ENCODE measurements at regions not wholly inside any gene's neighbourhood (a gene's known extent, or its start where the extent isn't known, plus 50 kb on each side); places are given as distances from the start of the nearest gene placed in this dataset.
"Not testable (repeated sequence)": the region's sequence is repeated elsewhere in the genome, so short reads cannot be mapped to it uniquely, and the experiment has no call there.

GRCh38 chr10:57898231-57898630, 369.5 kb downstream of the IPMK start:
- Mint-ChIP-seq H3K27ac (no peak overlapping the region), H3K36me3 (ENCODE audit: low read depth) (no peaks in the 10 kb centered on the region), H3K27me3 (no peaks in the 10 kb centered on the region), H3K4me3 (no peak overlapping the region), H3K9me3 (no peaks in the 10 kb centered on the region), H3K4me1 (ENCODE audit: low read depth) (no peaks in the 10 kb centered on the region)
- ChIA-PET CTCF (no interaction called here), POLR2A (no interaction called here)
- TF ChIP-seq CTCF (IDR thresholded peaks at IDR 0.05): no peak
- DNase-seq: no peak
- intact Hi-C loops (cut with micrococcal nuclease): no loop called here
- no peak for ATAC-seq

DNA sequence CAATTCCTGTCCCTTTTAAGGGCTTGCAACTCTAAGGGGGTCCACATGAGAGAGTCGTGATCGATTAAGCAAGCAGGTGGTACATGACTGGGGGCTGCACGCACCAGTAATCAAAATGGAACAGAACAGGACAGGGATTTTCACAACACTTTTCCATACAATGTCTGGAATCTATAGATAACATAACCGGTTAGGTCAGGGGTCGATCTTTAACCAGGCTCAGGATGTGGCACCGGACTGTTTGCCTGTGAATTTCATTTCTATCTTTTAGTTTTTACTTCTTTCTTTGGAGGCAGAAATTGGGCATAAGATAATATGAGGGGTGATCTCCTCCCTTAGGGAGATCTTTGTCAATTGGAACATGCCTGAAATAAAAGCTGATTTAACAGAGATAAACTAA, 370.1 kb downstream of the IPMK start:
- TF ChIP-seq CTCF (IDR thresholded peaks at IDR 0.05): no peak
- ChIA-PET POLR2A (no interaction called here), CTCF (no interaction called here)
- Mint-ChIP-seq H3K27ac (no peak overlapping the region), H3K9me3 (no peaks in the 10 kb centered on the region), H3K4me1 (ENCODE audit: low read depth) (no peaks in the 10 kb centered on the region), H3K27me3 (no peaks in the 10 kb centered on the region), H3K4me3 (no peak overlapping the region), H3K36me3 (ENCODE audit: low read depth) (no peaks in the 10 kb centered on the region)
- no peak for DNase-seq
- intact Hi-C loops (cut with micrococcal nuclease): no loop called here
- ATAC-seq: no peak

DNA sequence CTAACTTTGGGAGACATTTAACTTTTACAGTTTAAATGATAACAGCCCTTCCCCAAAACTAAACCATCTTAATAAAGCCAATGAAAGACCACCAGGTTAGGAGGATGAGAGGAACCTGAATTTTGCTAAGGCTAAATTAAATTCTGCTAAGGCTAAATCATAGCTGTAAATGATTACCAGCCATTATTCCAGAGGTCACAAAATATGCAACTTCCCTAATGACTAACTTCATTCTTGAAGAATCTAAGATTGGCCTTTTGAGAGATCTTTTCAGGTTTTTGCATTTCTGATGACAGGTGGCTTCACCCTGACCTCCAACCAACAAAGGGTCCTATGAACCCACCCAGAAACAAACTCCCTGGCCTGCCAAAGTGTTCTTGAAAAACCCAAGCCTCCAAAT, 373.3 kb downstream of the IPMK start:
- ChIA-PET CTCF (no interaction called here), POLR2A (no interaction called here)
- Mint-ChIP-seq H3K9me3 (no peaks in the 10 kb centered on the region), H3K27ac (no peak overlapping the region), H3K4me3 (no peak overlapping the region), H3K4me1 (ENCODE audit: low read depth) (no peaks in the 10 kb centered on the region), H3K36me3 (ENCODE audit: low read depth) (no peaks in the 10 kb centered on the region), H3K27me3 (no peaks in the 10 kb centered on the region)
- TF ChIP-seq CTCF (IDR thresholded peaks at IDR 0.05): no peak
- intact Hi-C loops (cut with micrococcal nuclease): no loop called here
- DNase-seq (no peak), ATAC-seq (no peak)

- H3K4me3 Mint-ChIP-seq: no peak overlapping the region
- H3K27ac Mint-ChIP-seq: no peak overlapping the region
- CTCF ChIA-PET: no interaction called here
Observed at GRCh38 chr10:57891201-57892006, 376.3 kb downstream of the IPMK start.

GRCh38 chr10:57890691-57891090, 377.0 kb downstream of the IPMK start:
- ChIA-PET POLR2A (no interaction called here), CTCF (no interaction called here)
- intact Hi-C loops (cut with micrococcal nuclease): no loop called here
- no peak for TF ChIP-seq CTCF (IDR thresholded peaks at IDR 0.05)
- Mint-ChIP-seq H3K9me3 (peaks cover 3% of the 10 kb centered on the region), H3K27ac (no peak overlapping the region), H3K36me3 (ENCODE audit: low read depth) (no peaks in the 10 kb centered on the region), H3K27me3 (no peaks in the 10 kb centered on the region), H3K4me1 (ENCODE audit: low read depth) (no peaks in the 10 kb centered on the region), H3K4me3 (no peak overlapping the region)
- ATAC-seq: no peak
- DNase-seq: no peak

More at GRCh38 chr10:57891201-57892006, 376.3 kb downstream of the IPMK start:
- ATAC-seq (no peak), DNase-seq (no peak)
- TF ChIP-seq CTCF (IDR thresholded peaks at IDR 0.05): no peak
- Mint-ChIP-seq H3K36me3 (ENCODE audit: low read depth) (no peaks in the 10 kb centered on the region), H3K4me1 (ENCODE audit: low read depth) (no peaks in the 10 kb centered on the region), H3K9me3 (peaks cover 3% of the 10 kb centered on the region), H3K27me3 (no peaks in the 10 kb centered on the region)
- POLR2A ChIA-PET: no interaction called here
- intact Hi-C loops (cut with micrococcal nuclease): no loop called here

DNA sequence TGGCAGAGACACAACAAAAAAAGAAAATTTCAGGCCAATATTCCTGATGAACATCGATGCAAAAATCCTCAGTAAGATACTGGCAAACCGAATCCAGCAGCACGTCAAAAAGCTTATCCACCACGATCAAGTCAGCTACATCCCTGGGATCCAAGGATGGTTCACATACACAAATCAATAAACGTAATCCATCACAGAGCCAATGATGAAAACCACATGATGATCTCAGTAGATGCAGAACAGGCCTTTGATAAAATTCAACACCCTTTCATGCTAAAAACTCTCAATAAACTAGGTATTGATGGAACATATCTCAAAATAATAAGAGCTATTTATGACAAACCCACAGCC, 382.1 kb downstream of the IPMK start:
- H3K27ac Mint-ChIP-seq; POLR2A ChIA-PET; ATAC-seq; H3K4me1 Mint-ChIP-seq (ENCODE audit: low read depth); H3K27me3 Mint-ChIP-seq; DNase-seq; H3K36me3 Mint-ChIP-seq (ENCODE audit: low read depth); CTCF ChIA-PET; H3K4me3 Mint-ChIP-seq; intact Hi-C loops (cut with micrococcal nuclease); H3K9me3 Mint-ChIP-seq: not testable (repeated sequence)

All from activated CD8-positive, alpha-beta T cell treated with anti-CD3 and anti-CD28 coated beads for 36 hours (primary cell).